DOHH2 (cell line): ENCODE measurements at regions not wholly inside any gene's neighbourhood (a gene's known extent, or its start where the extent isn't known, plus 50 kb on each side); places are given as distances from the start of the nearest gene placed in this dataset.

Experiments
- H3F3A ChIP-seq: fragments of 200-600 bp; sonication (generic), shearing (Covaris generic); 2 replicates; pipeline ENCODE4 v1.6.0; 2016; ENCODE audit warnings: antibody characterized with exemption, mild to moderate bottlenecking; ENCODE audit not compliant: control insufficient read depth, insufficient read depth
- H3K27ac ChIP-seq: fragments of 200-600 bp; sonication (generic); 2 replicates; pipeline ENCODE4 v1.5.1; 2014; ENCODE audit warnings: low read depth, mild to moderate bottlenecking, low read length, moderate library complexity
- H3K27me3 ChIP-seq: fragments of 200-600 bp; sonication (generic); 2 replicates; pipeline ENCODE4 v1.6.1; 2014; ENCODE audit warnings: mild to moderate bottlenecking, low read length, mixed read lengths; ENCODE audit not compliant: control insufficient read depth
- H3K36me3 ChIP-seq: fragments of 200-600 bp; sonication (generic); 2 replicates; pipeline ENCODE4 v1.6.1; 2014; ENCODE audit warnings: mild to moderate bottlenecking, low read length, moderate library complexity, mixed read lengths; ENCODE audit not compliant: control insufficient read depth
- H3K4me1 ChIP-seq: fragments of 200-600 bp; sonication (generic); 2 replicates; pipeline ENCODE4 v1.6.1; 2014; ENCODE audit warnings: mild to moderate bottlenecking, low read length, mixed read lengths; ENCODE audit not compliant: control insufficient read depth
- H3K4me2 ChIP-seq: fragments of 200-600 bp; sonication (generic); 2 replicates; pipeline ENCODE4 v1.6.0; 2014; ENCODE audit warnings: mild to moderate bottlenecking, low read length, moderate library complexity
- H3K4me3 ChIP-seq: fragments of 200-600 bp; sonication (generic); 2 replicates; pipeline ENCODE4 v1.5.1; 2014; ENCODE audit warnings: mild to moderate bottlenecking, low read length, mixed read lengths
- H3K79me2 ChIP-seq: fragments of 200-600 bp; sonication (generic); 2 replicates; pipeline ENCODE4 v1.6.1; 2014; ENCODE audit warnings: mild to moderate bottlenecking, low read length, mixed read lengths; ENCODE audit not compliant: control insufficient read depth
- H3K9me2 ChIP-seq: fragments of 200-600 bp; sonication (generic); replicated peaks from 2 replicates; pipeline ENCODE4 v1.6.1; 2014; ENCODE audit warnings: mild to moderate bottlenecking, low read length, mixed read lengths; ENCODE audit not compliant: control insufficient read depth
- H3K9me3 ChIP-seq: fragments of 200-600 bp; sonication (generic); 2 replicates; pipeline ENCODE4 v1.6.1; 2014; ENCODE audit warnings: antibody characterized with exemption, low read length, mixed read lengths; ENCODE audit not compliant: control insufficient read depth, insufficient read depth
- H4K20me1 ChIP-seq: fragments of 200-600 bp; sonication (generic); 2 replicates; pipeline ENCODE4 v1.6.0; 2014; ENCODE audit warnings: low read depth, mild to moderate bottlenecking, antibody characterized with exemption, low read length, moderate library complexity; ENCODE audit not compliant: control insufficient read depth, insufficient read depth
- CTCF ChIP-seq: fragments of 200-600 bp; sonication (generic); IDR thresholded peaks from one replicate; pipeline ENCODE4 v1.5.1; 2014; ENCODE audit warnings: antibody characterized with exemption, mild to moderate bottlenecking, low read depth, low read length; ENCODE audit not compliant: poor library complexity, severe bottlenecking
- EZH2phosphoT487 ChIP-seq: fragments of 200-600 bp; sonication (generic); IDR thresholded peaks from 2 replicates; pipeline ENCODE4 v1.6.1; 2017; ENCODE audit warnings: borderline replicate concordance, mild to moderate bottlenecking, antibody characterized with exemption, low read length, moderate library complexity, mixed read lengths

- no peaks in the 10 kb centered on the region for H3K9me2 ChIP-seq
- TF ChIP-seq CTCF (no peak), EZH2phosphoT487 (no peak)
- peaks cover 28% of the 10 kb centered on the region for H3K4me1 ChIP-seq
- H3K4me2 ChIP-seq, result peak overlapping the region; percentile 84
- peaks cover 13% of the 10 kb centered on the region; the same call in 1 of the 2 replicates for H4K20me1 ChIP-seq
- no peaks in the 10 kb centered on the region for H3K27me3 ChIP-seq
- peaks cover 42% of the 10 kb centered on the region for H3K36me3 ChIP-seq
- H3K27ac ChIP-seq, result peak overlapping the region; percentile 69
- peaks cover 9% of the 10 kb centered on the region; the same call in 1 of the 2 replicates for H3F3A ChIP-seq
- H3K79me2 ChIP-seq, result peaks cover 88% of the 10 kb centered on the region
- H3K9me3 ChIP-seq, result no peaks in the 10 kb centered on the region
- H3K4me3 ChIP-seq, result peak overlapping the region; percentile 96
Measured at GRCh38 chr19:27793128-27793643, 1419.8 kb downstream of the UQCRFS1 start.

- H3K36me3 ChIP-seq, result peaks cover 37% of the 10 kb centered on the region
- no peaks in the 10 kb centered on the region for H3K9me3 ChIP-seq
- H3K27me3 ChIP-seq, result no peaks in the 10 kb centered on the region
Measured at GRCh38 chr19:27792576-27793127, 1420.3 kb downstream of the UQCRFS1 start.

GRCh38 chr19:27780367-27781075, 1432.4 kb downstream of the UQCRFS1 start:
- no peaks in the 10 kb centered on the region for H3F3A ChIP-seq
- H3K27ac ChIP-seq, result peak overlapping the region; percentile 35; the same call in 1 of the 2 replicates
- peak overlapping the region; percentile 34 for H3K4me3 ChIP-seq
- peaks cover 27% of the 10 kb centered on the region for H3K79me2 ChIP-seq
- H3K9me2 ChIP-seq, result no peaks in the 10 kb centered on the region
- no peaks in the 10 kb centered on the region for H4K20me1 ChIP-seq
- peaks cover 13% of the 10 kb centered on the region for H3K4me1 ChIP-seq
- peaks cover 7% of the 10 kb centered on the region for H3K36me3 ChIP-seq
- TF ChIP-seq EZH2phosphoT487 (no peak), CTCF (no peak)
- H3K9me3 ChIP-seq, result no peaks in the 10 kb centered on the region
- H3K4me2 ChIP-seq, result peak overlapping the region; percentile 59
- no peaks in the 10 kb centered on the region for H3K27me3 ChIP-seq

More at GRCh38 chr19:27792576-27793127, 1420.3 kb downstream of the UQCRFS1 start:
- peak overlapping the region; percentile 69 for H3K27ac ChIP-seq
- peaks cover 88% of the 10 kb centered on the region for H3K79me2 ChIP-seq
- H4K20me1 ChIP-seq, result peaks cover 13% of the 10 kb centered on the region; the same call in 1 of the 2 replicates
- H3K4me3 ChIP-seq, result peak overlapping the region; percentile 96
- peaks cover 28% of the 10 kb centered on the region for H3K4me1 ChIP-seq
- H3F3A ChIP-seq, result peaks cover 9% of the 10 kb centered on the region; the same call in 1 of the 2 replicates
- no peaks in the 10 kb centered on the region for H3K9me2 ChIP-seq
- H3K4me2 ChIP-seq, result peak overlapping the region; percentile 84
- TF ChIP-seq CTCF (no peak), EZH2phosphoT487 (no peak)
